Fibroblast of mammary gland (primary cell): ENCODE measurements at regions not wholly inside any gene's neighbourhood (a gene's known extent, or its start where the extent isn't known, plus 50 kb on each side); places are given as distances from the start of the nearest gene placed in this dataset.

ENCODE experiments used
- DNase-seq: peaks from one replicate; pipeline ENCODE4 v3.0.0-alpha.2; 2010; ENCODE audit warnings: low read depth
- H3K4me3 ChIP-seq: 2 replicates; pipeline ENCODE4 v1.5.1; 2011; ENCODE audit warnings: low read depth, mild to moderate bottlenecking, low read length, moderate library complexity; ENCODE audit not compliant: control insufficient read depth
- CTCF ChIP-seq: conservative IDR thresholded peaks from 2 replicates; pipeline ENCODE4 v1.5.1; 2011; ENCODE audit warnings: low read depth, low read length, inconsistent platforms; ENCODE audit not compliant: control insufficient read depth, insufficient read depth

DNA sequence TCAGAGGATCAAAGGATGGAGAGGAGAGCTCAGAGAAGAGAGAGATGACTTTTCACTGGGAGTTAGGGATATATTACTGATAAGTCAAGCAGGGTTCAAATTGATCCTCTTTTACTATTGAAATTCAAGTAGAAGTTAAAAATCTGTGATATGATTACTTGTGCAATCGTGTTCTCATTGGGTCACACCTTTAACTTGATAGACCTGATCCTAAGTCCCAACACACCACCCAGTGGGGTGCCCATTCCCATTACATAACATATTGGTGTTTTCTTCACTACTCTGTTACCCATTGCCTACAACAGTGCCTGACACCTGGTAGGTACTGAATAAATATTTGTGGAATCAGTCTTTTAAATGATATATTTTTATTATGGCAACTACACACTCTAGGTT is 66.4 kb upstream of the PICALM start:
- no peak overlapping the region for H3K4me3 ChIP-seq
- DNase-seq: no peak
- no peak for TF ChIP-seq CTCF

GRCh38 chr11:86134580-86135318 is 65.9 kb upstream of the PICALM start:
- no peak overlapping the region for H3K4me3 ChIP-seq
- DNase-seq: no peak
- no peak for TF ChIP-seq CTCF

DNA sequence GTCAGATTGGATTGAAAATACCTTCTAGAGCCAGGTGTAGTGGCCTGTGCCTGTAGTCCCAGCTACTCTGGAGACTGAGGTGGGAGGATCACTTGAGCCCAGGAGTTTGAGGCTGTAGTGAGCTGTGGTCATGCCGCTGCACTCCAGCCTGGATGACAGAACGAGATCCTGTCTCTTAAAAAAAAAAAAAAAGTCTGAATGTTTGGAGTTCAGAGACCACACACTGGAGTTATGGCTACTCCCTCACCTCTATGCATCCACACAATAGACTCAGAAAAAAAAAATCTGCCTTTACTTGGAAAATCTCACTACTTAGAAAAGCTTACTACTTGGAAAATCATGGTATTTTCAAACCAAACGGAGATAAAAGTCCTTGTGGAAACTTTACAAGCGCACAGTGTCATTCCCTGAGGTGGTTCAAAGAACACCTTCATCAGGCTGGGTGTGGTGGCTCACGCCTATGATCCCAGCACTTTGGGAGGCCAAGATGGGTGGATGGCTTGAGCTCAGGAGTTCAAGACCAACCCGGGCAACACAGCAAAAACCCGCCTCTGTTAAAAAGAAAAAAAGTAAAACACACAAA is 63.9 kb upstream of the PICALM start:
- no peak overlapping the region for H3K4me3 ChIP-seq
- no peak for DNase-seq
- no peak for TF ChIP-seq CTCF

DNA sequence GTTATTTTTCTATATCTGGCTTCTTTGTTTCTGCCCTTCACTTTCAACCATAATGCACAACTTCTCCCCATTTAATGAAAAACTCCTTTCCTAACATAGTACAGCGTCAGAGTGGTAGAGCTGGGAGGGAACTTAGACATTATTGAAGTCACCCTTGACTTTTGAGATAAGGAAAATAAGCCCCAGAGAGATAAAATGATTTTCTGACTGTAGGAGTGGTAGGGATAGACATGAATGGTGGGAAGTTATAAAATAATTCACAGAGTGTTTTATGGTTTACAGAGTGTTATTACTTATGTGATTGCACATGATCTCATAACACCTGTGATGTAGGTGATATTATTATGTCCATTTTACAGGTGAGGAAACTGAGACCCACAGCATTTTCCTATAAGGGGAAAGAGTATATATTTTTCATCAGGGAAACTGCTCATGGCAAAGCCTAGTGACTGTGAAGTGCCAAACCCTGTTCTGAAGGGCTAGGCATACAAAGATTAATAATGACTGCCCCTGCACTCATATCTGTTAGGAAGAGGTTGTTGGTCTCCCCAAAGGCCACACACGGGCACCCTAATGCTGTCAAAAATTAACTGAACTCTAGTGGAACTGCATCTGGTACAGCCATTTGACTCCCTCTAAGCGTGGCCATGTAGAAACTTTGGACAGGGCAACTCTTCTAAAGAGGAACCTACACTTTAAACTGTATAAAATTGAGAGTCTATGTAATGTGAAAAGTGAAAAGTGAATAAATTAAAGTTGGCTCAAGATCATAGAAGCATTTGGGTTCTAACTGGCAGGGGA is 61.1 kb upstream of the PICALM start:
- DNase-seq: no peak
- H3K4me3 ChIP-seq: no peak overlapping the region
- TF ChIP-seq CTCF: no peak

DNA sequence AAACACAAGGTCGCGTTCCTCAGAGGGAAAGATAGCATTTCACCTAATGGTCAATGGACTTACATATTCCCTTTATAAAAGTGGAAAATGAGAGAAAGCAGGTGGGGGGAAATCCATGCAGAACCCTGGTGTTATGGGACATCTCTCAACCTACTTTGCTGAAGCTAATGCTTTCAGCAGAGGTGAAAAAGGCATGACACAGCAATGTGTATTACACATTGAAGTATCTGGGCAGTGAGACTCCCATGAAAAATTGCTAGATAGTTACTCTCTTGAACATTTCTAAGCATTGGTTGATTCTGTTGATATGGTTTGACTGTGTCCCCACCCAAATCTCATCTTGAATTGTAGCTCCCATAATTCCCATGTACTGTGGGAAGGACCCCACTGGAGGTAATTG is 60.0 kb upstream of the PICALM start:
- no peak for DNase-seq
- no peak overlapping the region for H3K4me3 ChIP-seq
- no peak for TF ChIP-seq CTCF

DNA sequence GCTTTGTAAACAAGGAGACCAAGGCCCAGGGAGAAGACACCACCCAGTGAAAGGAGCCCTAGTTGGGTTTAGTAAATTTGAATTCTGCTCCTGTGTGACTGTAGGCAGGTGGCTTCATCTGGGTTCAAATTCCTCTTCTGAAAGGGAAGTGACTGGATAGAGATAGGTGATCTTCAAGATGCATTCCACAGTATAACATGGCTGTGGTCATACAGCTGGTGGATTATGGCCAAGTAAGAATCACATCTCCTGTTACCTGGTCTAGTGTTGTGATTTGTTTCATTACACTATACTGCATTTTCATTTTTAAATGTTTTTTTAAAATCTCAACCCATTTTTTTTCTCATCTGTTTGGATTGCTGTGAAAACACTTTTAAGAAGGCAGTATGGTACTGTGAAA is 58.0 kb upstream of the PICALM start:
- no peak for TF ChIP-seq CTCF
- DNase-seq: no peak
- no peak overlapping the region for H3K4me3 ChIP-seq
